ENCODE measurements at regions not wholly inside any gene's neighbourhood (a gene's known extent, or its start where the extent isn't known, plus 50 kb on each side); places are given as distances from the start of the nearest gene placed in this dataset.

- TF ChIP-seq EZH2phosphoT487 (IDR thresholded peaks at IDR 0.05; ENCODE audit: low read depth, severe bottlenecking, unreplicated experiment) (no peak), EZH2 (IDR thresholded peaks at IDR 0.05; ENCODE audit: borderline replicate concordance) (no peak)
- TF ChIP-seq, protein P1, sequence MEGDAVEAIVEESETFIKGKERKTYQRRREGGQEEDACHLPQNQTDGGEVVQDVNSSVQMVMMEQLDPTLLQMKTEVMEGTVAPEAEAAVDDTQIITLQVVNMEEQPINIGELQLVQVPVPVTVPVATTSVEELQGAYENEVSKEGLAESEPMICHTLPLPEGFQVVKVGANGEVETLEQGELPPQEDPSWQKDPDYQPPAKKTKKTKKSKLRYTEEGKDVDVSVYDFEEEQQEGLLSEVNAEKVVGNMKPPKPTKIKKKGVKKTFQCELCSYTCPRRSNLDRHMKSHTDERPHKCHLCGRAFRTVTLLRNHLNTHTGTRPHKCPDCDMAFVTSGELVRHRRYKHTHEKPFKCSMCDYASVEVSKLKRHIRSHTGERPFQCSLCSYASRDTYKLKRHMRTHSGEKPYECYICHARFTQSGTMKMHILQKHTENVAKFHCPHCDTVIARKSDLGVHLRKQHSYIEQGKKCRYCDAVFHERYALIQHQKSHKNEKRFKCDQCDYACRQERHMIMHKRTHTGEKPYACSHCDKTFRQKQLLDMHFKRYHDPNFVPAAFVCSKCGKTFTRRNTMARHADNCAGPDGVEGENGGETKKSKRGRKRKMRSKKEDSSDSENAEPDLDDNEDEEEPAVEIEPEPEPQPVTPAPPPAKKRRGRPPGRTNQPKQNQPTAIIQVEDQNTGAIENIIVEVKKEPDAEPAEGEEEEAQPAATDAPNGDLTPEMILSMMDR (IDR thresholded peaks at IDR 0.05; ENCODE audit: poor library complexity), result no peak
Measured at GRCh38 chr5:143569213-143569701, 165.8 kb upstream of the NR3C1 start.

Data from hepatocyte (in vitro differentiated cells).